ENCODE measurements at regions not wholly inside any gene's neighbourhood (a gene's known extent, or its start where the extent isn't known, plus 50 kb on each side); places are given as distances from the start of the nearest gene placed in this dataset.
"Not testable (repeated sequence)": the region's sequence is repeated elsewhere in the genome, so short reads cannot be mapped to it uniquely, and the experiment has no call there.

DNA sequence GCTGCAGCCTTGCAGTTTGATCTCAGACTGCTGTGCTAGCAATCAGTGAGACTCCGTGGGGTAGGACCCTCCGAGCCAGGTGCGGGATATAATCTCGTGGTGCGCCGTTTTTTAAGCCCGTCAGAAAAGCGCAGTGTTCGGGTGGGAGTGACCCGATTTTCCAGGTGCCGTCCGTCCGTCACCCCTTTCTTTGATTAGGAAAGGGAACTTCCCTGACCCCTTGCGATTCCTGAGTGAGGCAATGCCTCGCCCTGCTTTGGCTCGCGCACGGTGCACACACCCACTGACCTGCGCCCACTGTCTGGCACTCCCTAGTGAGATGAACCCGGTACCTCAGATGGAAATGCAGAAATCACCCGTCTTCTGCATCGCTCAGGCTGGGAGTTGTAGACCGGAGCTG, 203.2 kb downstream of the SNCAIP start:
- not testable (repeated sequence) for DNase-seq

- peak; percentile 4 for DNase-seq
These were observed 203.8 kb downstream of the SNCAIP start for GRCh38 chr5:122515709-122516431.

DNA sequence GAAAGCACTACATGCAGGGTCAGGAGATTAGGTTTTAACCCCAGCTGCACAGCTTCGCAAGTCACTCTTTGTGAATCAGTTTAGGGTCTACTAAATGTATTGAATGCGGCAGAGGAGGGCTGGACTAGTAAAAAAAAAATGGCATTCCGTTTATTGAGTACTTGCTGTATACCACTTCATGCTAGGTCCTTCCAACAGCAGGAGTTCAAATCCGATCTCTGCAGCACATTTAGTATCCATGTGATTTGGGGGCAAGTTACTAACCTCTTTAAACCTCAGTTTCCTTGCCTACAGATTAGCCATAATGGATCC, 204.4 kb downstream of the SNCAIP start:
- no peak for DNase-seq

DNA sequence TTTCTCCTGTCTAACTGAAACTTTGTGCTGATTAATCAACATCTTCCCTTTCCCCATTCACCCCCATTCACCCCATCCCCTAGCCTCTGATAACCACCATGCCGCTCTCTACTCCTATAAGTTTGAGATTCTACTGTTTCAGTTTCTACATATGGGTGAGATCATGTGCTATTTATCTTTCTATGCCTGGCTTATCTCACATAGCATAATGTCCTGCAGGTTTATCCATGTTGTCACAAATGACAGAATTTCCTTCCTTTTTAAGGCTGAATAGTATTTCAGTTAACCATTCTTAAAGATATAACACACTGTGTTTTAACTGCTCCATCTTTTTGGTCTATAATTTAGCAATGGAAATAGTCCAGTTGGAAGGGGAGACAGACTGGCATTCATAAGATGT, 205.1 kb downstream of the SNCAIP start:
- no peak for DNase-seq

DNA sequence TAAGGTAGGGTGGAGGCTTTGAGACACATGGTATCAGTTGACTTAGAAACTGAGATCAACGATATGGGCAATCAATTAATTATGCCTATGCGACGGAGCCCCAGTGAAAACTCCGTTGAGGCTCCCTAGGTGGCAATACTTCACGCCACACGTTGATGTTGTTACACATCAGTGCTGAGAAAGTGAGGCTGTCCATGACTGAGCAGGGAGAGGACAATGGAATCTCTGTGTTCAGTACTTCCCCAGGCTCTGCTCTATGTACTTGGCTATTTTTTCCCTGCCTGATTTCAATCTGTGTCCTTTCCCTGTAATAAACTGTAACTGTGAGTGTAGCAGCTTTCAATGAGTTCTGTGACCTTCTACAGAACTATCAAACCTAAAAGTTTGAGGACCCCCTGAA, 211.7 kb downstream of the SNCAIP start:
- no peak for DNase-seq

- no peak for DNase-seq
These were observed 215.5 kb downstream of the SNCAIP start for GRCh38 chr5:122527547-122527946.

GRCh38 chr5:122532035-122532434, 220.0 kb downstream of the SNCAIP start:
- no peak for DNase-seq

DNA sequence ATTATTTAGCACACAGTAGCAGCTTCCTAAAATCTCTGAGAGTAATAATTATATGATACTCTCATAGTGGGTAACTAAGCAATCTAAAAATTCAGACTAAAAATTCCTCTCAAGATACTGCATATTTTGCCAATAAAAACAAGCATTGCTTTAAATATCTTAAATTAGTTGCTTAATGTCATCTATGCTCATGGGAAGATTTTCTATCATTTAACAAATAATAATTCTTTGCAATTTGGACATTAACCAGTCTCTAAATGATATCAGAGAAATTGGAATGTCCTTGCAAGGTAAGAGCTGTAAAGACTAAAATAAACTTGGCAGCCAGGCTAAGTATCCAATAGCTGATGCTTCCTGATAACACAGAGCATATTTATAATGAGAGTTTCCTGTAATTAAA, 221.8 kb downstream of the SNCAIP start:
- no peak for DNase-seq

- DNase-seq: no peak
These were observed 222.8 kb downstream of the SNCAIP start for GRCh38 chr5:122534829-122535228.

- DNase-seq: no peak
These were observed 229.4 kb downstream of the SNCAIP start for GRCh38 chr5:122541388-122541787.

DNA sequence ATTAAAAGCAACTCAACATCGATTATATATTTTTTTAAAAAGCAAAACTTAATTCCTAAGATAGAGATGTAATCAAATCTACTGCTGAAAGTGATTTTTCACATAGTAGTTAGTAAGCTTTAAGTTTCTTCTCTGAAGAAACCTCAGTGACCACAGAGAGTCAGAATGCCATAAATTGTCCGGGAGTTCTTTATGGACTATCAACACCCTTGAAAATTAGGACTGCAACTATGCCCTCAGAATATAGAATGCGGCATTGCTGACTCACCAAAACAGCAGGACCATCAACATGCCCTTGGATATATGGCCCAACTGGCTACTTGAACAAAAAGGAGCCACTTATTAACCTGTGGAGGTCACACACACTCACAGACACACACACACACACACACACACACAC, 228.9 kb upstream of the SNX2 start:
- DNase-seq: no peak

GRCh38 chr5:122547219-122547618, 227.7 kb upstream of the SNX2 start:
- no peak for DNase-seq

DNA sequence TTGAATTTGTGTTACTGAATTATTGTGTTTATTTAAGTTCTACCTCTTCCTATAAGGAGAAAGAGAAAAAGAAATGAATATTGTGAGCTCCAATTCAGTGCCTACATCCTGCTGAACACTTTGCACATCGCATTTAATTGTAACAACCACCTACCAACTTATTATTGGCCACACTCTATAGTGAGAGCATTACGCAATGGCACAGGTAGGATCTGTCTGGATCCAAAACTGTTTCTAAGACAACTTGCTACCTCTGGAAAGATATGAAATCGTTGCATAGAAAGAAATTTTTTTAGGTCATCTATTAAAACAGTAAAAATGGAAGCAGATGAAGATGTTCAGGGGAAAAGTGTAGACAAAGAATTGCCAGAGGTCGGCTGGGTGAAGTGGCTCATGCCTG, 227.2 kb upstream of the SNX2 start:
- DNase-seq: no peak

GRCh38 chr5:122559676-122560075, 215.2 kb upstream of the SNX2 start:
- no peak for DNase-seq

DNA sequence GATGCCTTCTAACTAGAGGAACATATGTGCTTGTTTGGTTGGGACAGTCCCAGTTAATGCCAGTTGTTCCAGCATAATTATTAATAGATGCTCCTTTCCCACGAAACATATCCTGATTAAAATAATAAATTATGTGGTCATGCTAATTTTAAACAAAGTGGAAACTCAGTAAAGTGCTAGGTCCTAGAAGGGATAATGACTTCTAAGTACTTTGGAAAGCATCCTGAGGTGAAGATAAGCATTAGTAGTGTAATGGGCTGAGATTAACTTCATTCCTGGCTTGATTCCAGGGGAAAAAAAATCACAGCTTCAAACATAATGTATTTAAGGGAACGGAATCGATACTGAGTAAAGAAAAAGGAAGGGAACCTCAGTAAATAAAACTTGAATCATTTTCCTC, 213.7 kb upstream of the SNX2 start:
- no peak for DNase-seq

DNA sequence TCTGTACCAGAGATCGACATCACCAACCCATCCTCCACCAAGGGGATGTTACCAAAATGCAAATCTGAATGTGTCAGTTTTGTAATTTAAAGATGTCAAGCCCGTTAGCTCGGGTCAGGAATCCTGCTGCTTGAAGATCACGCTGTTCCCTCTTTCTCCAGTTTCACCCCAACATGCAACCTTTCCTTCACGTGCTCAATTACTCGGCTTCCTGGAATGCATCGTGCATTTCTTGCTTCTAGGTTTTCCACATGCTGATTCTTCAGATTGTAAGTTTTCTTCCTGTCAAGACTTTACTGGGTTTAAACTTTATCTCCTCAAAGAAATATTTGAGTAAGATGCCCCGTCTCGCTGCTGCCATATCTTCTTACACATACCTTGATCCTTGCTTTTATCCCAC, 209.5 kb upstream of the SNX2 start:
- DNase-seq: no peak

DNA sequence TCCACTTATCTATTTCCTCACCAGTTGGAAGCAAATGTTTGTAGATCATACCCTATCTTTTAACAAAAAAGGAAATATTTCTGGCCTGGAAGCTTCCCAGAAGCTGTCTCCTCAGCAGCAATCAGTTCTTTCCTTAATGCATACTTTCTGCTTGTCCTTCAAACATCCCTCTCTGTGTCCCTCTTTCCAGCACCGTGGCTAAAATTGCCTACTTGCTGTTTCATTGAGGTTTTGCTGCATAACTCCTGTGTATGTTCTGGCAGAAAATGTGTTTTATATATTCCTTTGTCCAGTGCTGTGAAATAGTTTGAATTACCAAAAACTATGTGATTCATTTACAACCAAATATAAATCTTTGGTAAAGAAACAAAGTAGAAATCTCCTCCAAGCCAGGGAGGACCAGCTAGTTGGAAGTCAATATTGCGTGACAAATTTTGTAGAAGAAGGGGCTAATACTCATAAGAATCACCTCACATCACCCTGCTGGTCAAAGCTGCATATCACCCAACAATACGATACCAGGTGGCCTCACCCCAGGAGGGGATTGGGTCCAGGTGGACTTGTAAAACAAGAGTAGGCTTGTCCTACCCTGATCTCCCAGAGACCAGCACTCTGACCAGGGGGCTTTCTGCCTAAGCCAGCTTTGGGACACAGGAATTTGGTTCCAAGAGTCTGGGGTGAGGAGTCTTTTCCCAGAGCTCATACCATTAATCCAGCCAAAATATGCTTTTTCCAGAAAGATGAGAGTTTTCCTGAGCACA, 198.4 kb upstream of the SNX2 start:
- no peak for DNase-seq

DNA sequence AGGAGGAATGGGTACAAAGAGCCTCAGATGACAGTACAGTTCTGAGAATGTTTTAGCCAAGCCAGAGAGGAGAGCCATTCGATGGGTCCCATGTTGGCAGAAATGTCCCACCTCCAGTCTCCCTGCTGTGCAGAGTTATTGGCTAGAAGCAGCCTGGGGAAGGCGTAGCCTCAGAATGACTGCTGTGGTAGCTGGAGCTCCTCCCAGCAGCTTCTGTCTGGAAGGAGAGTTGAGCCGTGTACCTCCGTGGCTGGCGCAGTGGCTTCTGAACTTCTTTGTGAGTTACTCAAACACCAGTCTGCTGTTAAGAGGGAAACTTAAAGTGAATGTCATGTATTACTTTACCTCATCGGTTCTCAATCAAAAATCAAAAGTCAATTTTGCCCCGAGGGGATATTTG, 193.3 kb upstream of the SNX2 start:
- DNase-seq: no peak

DNA sequence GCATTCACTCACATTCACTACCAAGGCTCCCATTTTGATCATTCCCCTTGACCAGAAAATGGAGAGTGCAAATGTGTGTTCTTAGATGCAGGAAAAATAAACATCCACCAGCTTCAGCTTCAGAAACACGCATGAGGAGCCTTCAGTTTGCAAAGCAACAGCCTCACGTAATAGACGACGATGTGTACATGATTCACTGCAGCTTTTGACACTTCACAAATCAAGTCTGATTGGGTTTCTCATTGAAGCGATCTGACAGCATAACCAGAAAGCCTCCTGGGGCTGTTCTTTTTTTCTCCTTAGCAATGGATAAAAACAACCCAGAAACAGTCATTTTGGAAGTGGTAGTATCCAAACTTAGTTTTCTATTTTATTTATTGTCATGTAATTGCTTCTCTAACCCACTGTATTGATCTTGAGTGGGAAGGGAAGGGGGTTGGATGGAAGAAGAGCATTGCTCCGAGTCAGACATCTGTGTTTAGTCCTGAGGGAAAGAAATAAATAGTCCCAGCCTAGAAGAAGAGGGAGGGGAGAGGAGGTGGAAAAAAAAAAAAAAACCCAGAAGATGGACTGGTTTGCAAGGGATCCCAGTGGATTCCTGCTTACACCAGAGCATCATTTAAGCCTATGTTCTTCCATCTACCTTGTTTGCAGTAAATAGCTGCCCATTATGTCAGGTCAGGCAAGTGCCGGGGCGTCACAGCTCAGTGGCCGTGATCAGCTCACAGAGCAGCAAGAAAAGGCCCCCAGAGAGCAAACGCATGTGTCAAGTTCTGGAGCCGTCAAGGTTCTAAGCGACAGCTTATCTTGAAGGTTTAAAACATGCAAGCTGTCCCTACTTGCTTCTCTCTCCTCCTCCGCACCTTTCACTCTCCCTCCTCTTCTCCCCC, 190.2 kb upstream of the SNX2 start:
- DNase-seq: no peak

- DNase-seq: no peak
These were observed 189.5 kb upstream of the SNX2 start for GRCh38 chr5:122585371-122585770.

DNA sequence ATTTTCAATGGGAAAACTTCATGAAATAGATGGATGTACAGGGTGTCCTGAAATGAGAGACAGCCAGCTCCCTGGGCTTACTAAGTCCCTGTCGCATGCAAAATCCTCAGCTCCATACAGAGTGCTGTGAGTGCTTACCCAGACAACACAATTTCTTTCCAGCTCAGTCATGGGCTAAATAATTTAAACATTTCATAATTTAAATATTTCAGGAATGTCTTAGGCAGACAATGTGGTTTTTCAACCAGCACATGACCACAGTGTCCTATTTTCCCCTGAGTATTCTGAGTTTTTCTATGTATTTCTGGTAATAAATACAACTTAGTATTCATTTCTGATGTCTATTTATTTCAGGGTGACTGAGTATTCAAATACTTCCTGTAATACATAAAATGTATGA, 188.5 kb upstream of the SNX2 start:
- no peak for DNase-seq

DNA sequence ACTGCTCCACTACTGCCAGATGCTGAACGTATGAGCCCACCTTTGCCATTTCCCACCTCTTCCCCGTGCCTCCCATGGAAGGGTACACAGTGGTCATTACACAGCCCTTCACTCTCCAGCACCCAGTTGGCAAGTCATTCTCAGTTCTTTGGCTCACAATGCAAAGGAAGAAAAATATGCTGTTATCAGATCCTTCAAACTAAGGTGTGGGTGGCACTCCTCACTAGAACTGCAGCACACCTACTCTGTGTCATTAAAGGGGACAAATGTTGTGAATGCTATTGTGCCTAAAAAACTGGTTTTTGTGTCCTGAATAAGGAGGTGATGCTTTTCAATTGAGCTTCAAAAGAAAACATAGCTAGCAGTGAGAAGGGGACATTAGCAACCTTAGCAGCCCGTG, 183.1 kb upstream of the SNX2 start:
- no peak for DNase-seq

DNA sequence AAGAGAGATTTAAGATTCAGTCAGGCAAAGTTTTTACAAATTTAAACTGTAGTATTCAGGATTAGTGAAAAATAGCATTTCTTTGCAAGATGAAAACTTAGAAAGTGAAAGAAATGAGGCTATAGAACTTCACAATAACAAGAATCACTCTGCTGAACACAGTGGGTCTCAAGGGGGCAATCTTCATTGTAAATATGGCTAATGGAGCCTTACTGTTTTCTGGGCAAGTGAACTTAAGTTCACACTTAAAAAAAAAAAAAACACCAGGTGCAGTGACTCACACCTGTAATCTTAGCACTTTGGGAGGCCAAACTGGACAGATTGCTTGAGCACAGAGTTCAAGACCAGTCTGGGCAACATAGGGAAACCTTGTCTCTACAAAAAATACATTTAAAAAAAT, 175.9 kb upstream of the SNX2 start:
- no peak for DNase-seq

DNA sequence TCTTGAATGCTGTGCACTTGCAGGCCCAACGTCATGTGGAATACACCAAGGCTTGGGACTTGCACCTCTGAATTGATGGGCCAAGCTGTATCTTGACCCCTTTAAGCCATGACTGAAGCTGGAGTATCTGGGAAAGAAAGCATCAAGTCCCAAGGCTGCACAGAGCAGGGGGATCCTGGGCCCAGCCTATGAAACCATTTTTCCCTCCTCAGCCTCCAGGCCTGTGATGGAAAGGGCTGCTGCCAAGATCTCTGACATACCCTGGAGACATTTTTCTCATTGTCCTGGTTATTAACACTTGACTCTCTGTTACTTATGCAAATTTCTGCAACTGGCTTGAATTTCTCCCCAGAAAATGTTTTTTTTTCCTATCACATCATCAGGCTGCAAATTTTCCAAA, 174.0 kb upstream of the SNX2 start:
- DNase-seq: no peak
